Thoracic aorta (tissue), 2 donors: ENCODE measurements at regions not wholly inside any gene's neighbourhood (a gene's known extent, or its start where the extent isn't known, plus 50 kb on each side); places are given as distances from the start of the nearest gene placed in this dataset.

Source experiments
- ATAC-seq: fragments of 150-250 bp; one replicate; pipeline ENCODE4 v1.8.0; 2017; ENCODE audit warnings: low read depth; ENCODE audit not compliant: insufficient number of reproducible peaks, low FRiP score
- DNase-seq: peaks from one replicate; pipeline ENCODE4 v3.0.0-alpha.2; 2020; ENCODE audit warnings: low spot score
- H3K27ac ChIP-seq, 2 donors: fragments of 200-600 bp; sonication (generic); 1 replicate in 1 of 2; 2 replicates in 1 of 2; pipeline ENCODE4 v1.5.1; 2016; ENCODE audit warnings: mild to moderate bottlenecking in 2 of 2, moderate library complexity in 2 of 2
- H3K27me3 ChIP-seq: fragments of 200-600 bp; sonication (generic); replicated peaks from 2 replicates; pipeline ENCODE4 v1.6.0; 2016; ENCODE audit warnings: mild to moderate bottlenecking; ENCODE audit not compliant: insufficient read depth
- H3K36me3 ChIP-seq: fragments of 200-600 bp; sonication (generic); one replicate; pipeline ENCODE4 v1.5.1; 2016
- H3K4me1 ChIP-seq, 2 donors: fragments of 200-600 bp; sonication (generic); 1 replicate in 1 of 2; 2 replicates in 1 of 2; pipeline versions ENCODE4 v1.5.1 to v1.6.0; 2016; ENCODE audit warnings: low read depth in 2 of 2, mild to moderate bottlenecking in 1 of 2; ENCODE audit not compliant: control insufficient read depth in 1 of 2
- H3K4me3 ChIP-seq: fragments of 200-600 bp; sonication (generic); 2 replicates; pipeline ENCODE4 v1.5.1; 2016; ENCODE audit warnings: mild to moderate bottlenecking
- H3K9me3 ChIP-seq: fragments of 200-600 bp; sonication (generic); 2 replicates; pipeline ENCODE4 v1.5.1; 2016
- CTCF ChIP-seq: fragments of 200-600 bp; sonication (generic); IDR thresholded peaks from one replicate; pipeline ENCODE4 v1.5.1; 2019; ENCODE audit warnings: antibody characterized with exemption

GRCh38 chr21:21682172-21682571 is 684.0 kb downstream of the NCAM2 start:
- Histone ChIP-seq H3K27ac (no peak overlapping the region), H3K27me3 (no peaks in the 10 kb centered on the region), H3K4me3 (no peak overlapping the region), H3K4me1 (no peaks in the 10 kb centered on the region), H3K36me3 (no peaks in the 10 kb centered on the region), H3K9me3 (no peaks in the 10 kb centered on the region)
- ATAC-seq, result no peak
- TF ChIP-seq CTCF, result no peak
- DNase-seq, result no peak

GRCh38 chr21:21688889-21689288 is 690.7 kb downstream of the NCAM2 start:
- Histone ChIP-seq H3K4me3 (no peak overlapping the region), H3K9me3 (no peaks in the 10 kb centered on the region), H3K27ac (no peak overlapping the region), H3K36me3 (no peaks in the 10 kb centered on the region), H3K27me3 (no peaks in the 10 kb centered on the region), H3K4me1 (no peaks in the 10 kb centered on the region)
- DNase-seq (no peak), ATAC-seq (no peak)
- no peak for TF ChIP-seq CTCF

GRCh38 chr21:21690068-21690665 is 692.0 kb downstream of the NCAM2 start:
- no peaks in the 10 kb centered on the region for H3K36me3 ChIP-seq
- H3K4me3 ChIP-seq, result no peak overlapping the region
- TF ChIP-seq CTCF, result no peak
- H3K4me1 ChIP-seq, result no peaks in the 10 kb centered on the region
- H3K9me3 ChIP-seq, result no peaks in the 10 kb centered on the region
- no peak overlapping the region for H3K27ac ChIP-seq
- DNase-seq (no peak), ATAC-seq (no peak)
- H3K27me3 ChIP-seq, result no peaks in the 10 kb centered on the region

GRCh38 chr21:21712748-21713520 is 714.7 kb downstream of the NCAM2 start:
- H3K4me3 ChIP-seq, result no peak overlapping the region
- ATAC-seq (no peak), DNase-seq (no peak)
- H3K4me1 ChIP-seq, result no peaks in the 10 kb centered on the region
- TF ChIP-seq CTCF, result no peak
- H3K27me3 ChIP-seq, result no peaks in the 10 kb centered on the region
- H3K36me3 ChIP-seq, result no peaks in the 10 kb centered on the region
- H3K9me3 ChIP-seq, result no peaks in the 10 kb centered on the region
- no peak overlapping the region for H3K27ac ChIP-seq

- ATAC-seq (no peak), DNase-seq (no peak)
- no peak for TF ChIP-seq CTCF
- Histone ChIP-seq H3K4me3 (no peak overlapping the region), H3K27ac (no peak overlapping the region), H3K9me3 (no peaks in the 10 kb centered on the region), H3K4me1 (no peaks in the 10 kb centered on the region), H3K36me3 (no peaks in the 10 kb centered on the region), H3K27me3 (no peaks in the 10 kb centered on the region)
Observed at GRCh38 chr21:21713651-21714180, 715.5 kb downstream of the NCAM2 start.
